WERI-Rb-1 (cell line): ENCODE measurements at regions not wholly inside any gene's neighbourhood (a gene's known extent, or its start where the extent isn't known, plus 50 kb on each side); places are given as distances from the start of the nearest gene placed in this dataset.
"Not testable (repeated sequence)": the region's sequence is repeated elsewhere in the genome, so short reads cannot be mapped to it uniquely, and the experiment has no call there.

ENCODE experiments used
- DNase-seq: peaks from one replicate; pipeline ENCODE4 v3.0.0-alpha.2; 2020
- H3K27ac ChIP-seq: fragments of 250-450 bp; sonication (Bioruptor Pico); 2 replicates; pipeline ENCODE4 v1.5.1; 2020; ENCODE audit warnings: mild to moderate bottlenecking, moderate library complexity
- H3K27me3 ChIP-seq: fragments of 250-450 bp; sonication (Bioruptor Pico); 2 replicates; pipeline ENCODE4 v1.5.1; 2021; ENCODE audit warnings: mild to moderate bottlenecking, low read depth, moderate library complexity; ENCODE audit not compliant: insufficient read depth, severe bottlenecking
- H3K36me3 ChIP-seq: fragments of 250-450 bp; sonication (Bioruptor Pico); 2 replicates; pipeline ENCODE4 v1.5.1; 2020; ENCODE audit warnings: mild to moderate bottlenecking, moderate library complexity
- H3K4me3 ChIP-seq: 2 replicates; pipeline ENCODE4 v1.5.1; 2011; ENCODE audit warnings: low read depth, mild to moderate bottlenecking, control low read depth, low read length
- H3K9me3 ChIP-seq: fragments of 250-450 bp; sonication (Bioruptor Pico); 2 replicates; pipeline ENCODE4 v1.5.1; 2021; ENCODE audit warnings: mild to moderate bottlenecking, moderate library complexity; ENCODE audit not compliant: severe bottlenecking
- CTCF ChIP-seq: IDR thresholded peaks from 2 replicates; pipeline ENCODE4 v1.5.1; 2011; ENCODE audit warnings: low read depth, mild to moderate bottlenecking, control low read depth, inconsistent platforms, low read length

DNA sequence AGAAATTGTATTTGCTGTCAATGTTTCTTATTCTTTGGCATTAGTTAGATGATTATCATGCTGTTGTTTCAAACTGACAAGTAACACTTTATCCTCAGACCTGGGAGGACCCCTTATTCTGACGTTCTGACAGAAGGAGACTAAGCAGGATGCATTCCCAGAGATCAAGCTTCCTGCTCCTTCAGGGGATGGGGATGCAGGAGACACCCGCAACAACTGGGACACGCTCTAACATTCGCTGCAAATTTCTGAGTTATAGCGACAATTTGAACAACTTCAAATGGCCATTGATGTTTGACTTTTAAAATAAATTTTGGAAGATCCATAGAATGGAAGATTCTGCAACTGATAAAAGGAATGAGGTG lies 69.0 kb upstream of the ZNF184 start:
- Histone ChIP-seq H3K4me3 (no peak overlapping the region), H3K27ac (no peak overlapping the region), H3K36me3 (no peaks in the 10 kb centered on the region), H3K9me3 (peaks cover 47% of the 10 kb centered on the region), H3K27me3 (peaks cover 95% of the 10 kb centered on the region)
- TF ChIP-seq CTCF: no peak
- no peak for DNase-seq

GRCh38 chr6:27541212-27541932 lies 68.5 kb upstream of the ZNF184 start:
- DNase-seq: no peak
- Histone ChIP-seq H3K9me3 (peaks cover 44% of the 10 kb centered on the region), H3K4me3 (no peak overlapping the region)

DNA sequence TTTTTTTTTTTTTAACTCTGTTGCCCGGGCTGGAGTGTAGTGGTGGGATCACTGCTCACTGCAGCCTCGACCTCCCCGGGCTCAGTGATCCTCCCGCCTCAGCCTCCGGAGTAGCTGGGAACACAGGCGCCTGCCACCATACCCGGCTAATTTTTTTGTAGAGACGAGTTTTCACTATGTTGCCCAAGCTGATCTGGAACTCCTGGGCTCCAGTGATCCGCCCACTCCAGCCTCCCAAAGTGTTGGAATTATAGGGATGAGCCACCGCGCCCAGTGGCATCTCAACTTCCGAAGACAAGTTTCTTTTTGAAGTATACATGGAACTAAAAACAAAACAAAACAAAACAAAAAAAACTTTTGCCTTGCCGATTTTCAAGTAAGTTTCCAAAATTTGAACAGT lies 66.6 kb upstream of the ZNF184 start:
- no peak for DNase-seq
- TF ChIP-seq CTCF: no peak
- H3K9me3 ChIP-seq: peaks cover 27% of the 10 kb centered on the region
- no peak overlapping the region for H3K4me3 ChIP-seq
- peaks cover 94% of the 10 kb centered on the region for H3K27me3 ChIP-seq
- H3K27ac ChIP-seq: no peak overlapping the region
- H3K36me3 ChIP-seq: no peaks in the 10 kb centered on the region

More at GRCh38 chr6:27541212-27541932, 68.5 kb upstream of the ZNF184 start:
- H3K27ac ChIP-seq: no peak overlapping the region
- no peaks in the 10 kb centered on the region for H3K36me3 ChIP-seq
- TF ChIP-seq CTCF: no peak
- H3K27me3 ChIP-seq: peaks cover 95% of the 10 kb centered on the region

DNA sequence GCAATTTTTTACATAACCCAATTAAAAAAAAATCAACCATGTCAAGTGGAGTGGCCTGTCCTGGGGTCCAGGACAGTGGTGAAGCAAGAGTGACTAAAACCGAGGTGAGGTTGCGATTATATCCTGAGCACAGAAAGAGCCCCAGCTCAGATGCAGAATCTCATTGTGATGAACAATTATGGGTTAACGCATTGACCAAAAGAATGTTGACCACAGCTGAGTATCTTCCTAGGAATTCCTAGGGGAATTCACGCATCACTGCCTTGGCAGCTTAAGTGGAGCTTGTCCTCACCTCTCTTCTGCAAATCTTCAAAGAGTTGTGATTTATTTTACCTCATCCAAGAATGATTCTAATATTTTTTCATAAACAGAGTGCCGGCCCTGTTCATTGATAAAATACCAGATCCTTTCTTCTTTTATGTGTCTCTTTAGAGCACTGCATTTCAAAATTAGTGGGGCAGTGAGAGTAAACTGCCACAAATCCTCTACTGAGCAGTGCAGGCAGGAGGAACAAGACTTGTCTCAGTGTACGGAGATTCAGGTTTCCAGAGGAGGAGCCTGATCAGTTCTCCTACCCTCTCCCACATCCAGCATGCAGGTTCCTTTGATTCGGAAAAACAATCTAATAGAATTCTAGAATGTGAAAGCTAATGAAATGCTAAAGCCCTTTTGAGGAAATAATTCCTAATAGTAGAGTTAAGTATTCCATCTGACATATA lies 60.1 kb upstream of the ZNF184 start:
- no peak for TF ChIP-seq CTCF
- Histone ChIP-seq H3K27me3 (peaks cover 79% of the 10 kb centered on the region), H3K9me3 (peaks cover 14% of the 10 kb centered on the region), H3K4me3 (no peak overlapping the region), H3K27ac (no peak overlapping the region), H3K36me3 (no peaks in the 10 kb centered on the region)
- DNase-seq: no peak

DNA sequence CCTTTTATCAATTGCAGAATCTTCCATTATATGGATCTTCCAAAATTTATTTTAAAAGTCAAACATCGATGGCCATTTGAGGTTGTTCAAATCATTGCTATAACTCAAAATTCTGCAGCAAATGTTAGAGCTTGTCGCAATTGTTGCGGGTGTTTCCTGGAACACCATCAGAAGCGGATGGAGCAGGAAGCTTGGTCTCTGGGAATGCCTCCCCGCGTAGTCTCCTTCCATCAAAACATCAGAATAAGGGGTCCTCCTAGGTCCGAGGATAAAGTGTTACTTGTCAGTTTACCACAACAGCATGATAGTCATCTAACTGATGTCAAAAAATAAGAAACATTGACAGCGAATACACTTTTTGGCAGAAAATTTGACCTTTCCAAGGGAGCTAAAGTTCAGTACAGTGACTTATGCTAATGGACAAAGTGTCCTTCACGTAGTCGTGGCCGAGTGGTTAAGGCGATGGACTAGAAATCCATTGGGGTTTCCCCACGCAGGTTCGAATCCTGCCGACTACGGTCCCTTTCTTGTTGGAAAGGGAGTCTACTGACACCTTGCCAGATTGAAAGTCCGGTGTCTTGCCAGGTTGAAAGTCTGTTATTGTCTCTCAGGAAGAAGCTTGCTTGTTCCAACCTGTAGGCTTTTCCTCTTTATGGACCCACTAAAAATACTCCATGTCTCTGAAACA lies 59.0 kb upstream of the ZNF184 start:
- Histone ChIP-seq H3K36me3 (no peaks in the 10 kb centered on the region), H3K27ac (no peak overlapping the region), H3K9me3 (peaks cover 14% of the 10 kb centered on the region), H3K4me3 (no peak overlapping the region), H3K27me3 (peaks cover 72% of the 10 kb centered on the region)
- TF ChIP-seq CTCF: no peak
- DNase-seq: no peak

DNA sequence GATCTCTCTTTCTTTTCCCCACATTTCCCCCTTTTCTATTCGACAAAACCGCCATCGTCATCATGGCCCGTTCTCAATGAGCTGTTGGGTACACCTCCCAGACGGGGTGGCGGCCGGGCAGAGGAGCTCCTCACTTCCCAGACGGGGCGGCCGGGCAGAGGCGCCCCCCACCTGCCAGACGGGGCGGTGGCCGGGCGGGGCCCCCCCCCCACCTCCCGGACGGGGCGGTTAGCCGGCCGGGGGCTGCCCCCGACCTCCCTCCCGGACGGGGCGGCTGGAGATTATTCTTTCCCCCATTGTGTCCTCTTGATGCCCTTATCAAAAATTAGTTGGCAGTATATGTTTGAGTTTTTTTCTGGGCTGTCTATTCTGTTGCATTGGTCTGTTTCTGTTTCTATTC lies 56.9 kb upstream of the ZNF184 start:
- DNase-seq, H3K36me3 ChIP-seq, H3K27ac ChIP-seq, H3K4me3 ChIP-seq: not testable (repeated sequence)
- Histone ChIP-seq H3K27me3 (peaks cover 58% of the 10 kb centered on the region), H3K9me3 (peaks cover 12% of the 10 kb centered on the region)
